ENCODE measurements at regions not wholly inside any gene's neighbourhood (a gene's known extent, or its start where the extent isn't known, plus 50 kb on each side); places are given as distances from the start of the nearest gene placed in this dataset.

- TF ChIP-seq REST (IDR thresholded peaks at IDR 0.05; ENCODE audit: low read depth) (no peak), RAD21 (IDR thresholded peaks at IDR 0.05; ENCODE audit: low read depth) (peak; percentile 43; the same call in 1 of the 2 replicates)
Observed at GRCh38 chr12:21073822-21074460, 57.1 kb upstream of the SLCO1B1 start (continued).
